Psoas muscle (tissue), 7 donors: ENCODE measurements at regions not wholly inside any gene's neighbourhood (a gene's known extent, or its start where the extent isn't known, plus 50 kb on each side); places are given as distances from the start of the nearest gene placed in this dataset.

Experiments
- ATAC-seq, 4 donors: fragments of 200-7000 bp; cut with Tn5 transposase; one replicate each; pipeline ENCODE4 v1.9.1; 2020; ENCODE audit warnings: moderate library complexity in 3 of 4, mild to moderate bottlenecking in 2 of 4
- DNase-seq, 2 donors: peaks; one replicate each; pipeline ENCODE4 v3.0.0-alpha.2; 2020
- H3K27ac ChIP-seq: fragments of 200-600 bp; one replicate; pipeline ENCODE4 v1.8.0; 2022
- H3K27me3 ChIP-seq, 3 donors: fragments of 200-600 bp in 1 of 3; one replicate each; pipeline versions ENCODE4 v1.6.1 to v1.8.0; 2013 to 2022; ENCODE audit warnings: low read length in 2 of 3, mild to moderate bottlenecking in 2 of 3, moderate library complexity in 1 of 3; ENCODE audit not compliant: insufficient read depth in 3 of 3
- H3K36me3 ChIP-seq, 2 donors: fragments of 200-600 bp in 1 of 2; one replicate each; pipeline versions ENCODE4 v1.6.1 to v1.8.0; 2013 to 2022; ENCODE audit warnings: low read depth in 1 of 2, mild to moderate bottlenecking in 1 of 2, moderate library complexity in 1 of 2; ENCODE audit not compliant: insufficient read depth in 1 of 2
- H3K4me1 ChIP-seq: fragments of 200-600 bp; one replicate; pipeline ENCODE4 v1.8.0; 2022
- H3K4me3 ChIP-seq: fragments of 200-600 bp; one replicate; pipeline ENCODE4 v1.8.0; 2022; ENCODE audit warnings: mild to moderate bottlenecking
- H3K9me3 ChIP-seq: fragments of 200-600 bp; one replicate; pipeline ENCODE4 v1.8.0; 2022
- CTCF ChIP-seq: fragments of 200-600 bp; IDR thresholded peaks from one replicate; pipeline ENCODE4 v1.8.0; 2022; ENCODE audit warnings: antibody characterized with exemption
- WGBS, 3 donors: extraction: QIAGEN DNeasy Blood & Tissue Kit; methylation state at CpG; one replicate each; pipeline versions ENCODE4 v1.1.6 to v1.1.7; 2013; 5-methylcytosine and 5-hydroxymethylcytosine counted together
- intact Hi-C, 2 donors: fragments of 100-400 bp; cut with DNase I; formaldehyde crosslinking; loops; one replicate each; pipeline versions ENCODE4 v1.11.0 to v1.14.2; 2022
- donor health status: healthy with polysubstance abuse.
- donor health status: DM: no; HTN: no; CAD: no; lungs with moderate emphysema.
- donor health status: Bipolar disorder and iron deficiency.
- donor health status: healthy.
- donor health status: DM: yes; HTN: yes; CAD: no.
- donor health status: DM: no; HTN: no; CAD: no.
- donor health status: DM: yes; HTN: yes; CAD: no.

- intact Hi-C loops: no loop called here
- no peak for TF ChIP-seq CTCF
- H3K36me3 ChIP-seq: no peaks in the 10 kb centered on the region
- ATAC-seq (no peak), DNase-seq (no peak)
- no peak overlapping the region for H3K4me3 ChIP-seq
- 83 to 84% (median 84%) methylated on average over 2 of the region's 2 CpGs for WGBS, 3 donors
- H3K27me3 ChIP-seq: no peaks in the 10 kb centered on the region
- H3K27ac ChIP-seq: no peak overlapping the region
- H3K9me3 ChIP-seq: no peaks in the 10 kb centered on the region
- H3K4me1 ChIP-seq: no peaks in the 10 kb centered on the region
Measured at GRCh38 chr2:150047620-150048222, 439.7 kb downstream of the RND3 start.

GRCh38 chr2:150046810-150047209, 440.7 kb downstream of the RND3 start:
- intact Hi-C loops: no loop called here
- no peaks in the 10 kb centered on the region for H3K27me3 ChIP-seq
- no peaks in the 10 kb centered on the region for H3K9me3 ChIP-seq
- no peak for ATAC-seq
- H3K4me3 ChIP-seq: peak overlapping the region; percentile 27
- TF ChIP-seq CTCF: no peak
- H3K4me1 ChIP-seq: no peaks in the 10 kb centered on the region
- WGBS, 3 donors: 30 to 44% (median 34%) methylated on average over 4 of the region's 4 CpGs
- DNase-seq: no peak
- H3K36me3 ChIP-seq: no peaks in the 10 kb centered on the region
- no peak overlapping the region for H3K27ac ChIP-seq

- no peak overlapping the region for H3K27ac ChIP-seq
- no peaks in the 10 kb centered on the region for H3K36me3 ChIP-seq
- H3K4me1 ChIP-seq: no peaks in the 10 kb centered on the region
- no peak for ATAC-seq
- H3K9me3 ChIP-seq: no peaks in the 10 kb centered on the region
- no peaks in the 10 kb centered on the region for H3K27me3 ChIP-seq
- H3K4me3 ChIP-seq: peak overlapping the region; percentile 27
- intact Hi-C loops: no loop called here
- WGBS, 3 donors: 32 to 52% (median 35%) methylated on average over 5 of the region's 5 CpGs
- no peak for DNase-seq
- no peak for TF ChIP-seq CTCF
Measured at GRCh38 chr2:150046211-150046610, 441.3 kb downstream of the RND3 start.

DNA sequence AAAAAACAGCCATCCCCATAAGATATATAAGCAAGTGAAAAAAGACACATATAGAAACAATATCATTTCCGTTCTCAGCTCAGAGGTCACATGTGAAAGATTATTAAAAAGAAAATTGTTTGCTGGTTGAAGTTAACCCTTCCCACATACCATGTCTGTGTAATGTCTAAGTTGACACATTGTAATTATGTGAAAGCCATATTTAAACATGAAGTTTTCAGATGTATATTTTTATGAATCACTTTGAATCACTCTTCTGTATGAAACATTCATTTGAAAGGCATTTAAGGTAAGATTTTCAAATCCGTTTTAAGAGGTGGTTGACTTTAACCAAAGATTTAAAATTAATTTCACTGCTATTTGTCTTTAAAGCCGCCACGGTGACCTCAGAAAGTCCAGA, 441.9 kb downstream of the RND3 start:
- H3K9me3 ChIP-seq: no peaks in the 10 kb centered on the region
- TF ChIP-seq CTCF: no peak
- no peaks in the 10 kb centered on the region for H3K36me3 ChIP-seq
- ATAC-seq (no peak), DNase-seq (no peak)
- H3K4me3 ChIP-seq: no peak overlapping the region
- WGBS, 3 donors: 78 to 89% (median 79%) methylated on average over 4 of the region's 4 CpGs
- no peak overlapping the region for H3K27ac ChIP-seq
- H3K27me3 ChIP-seq: no peaks in the 10 kb centered on the region
- intact Hi-C loops: no loop called here
- no peaks in the 10 kb centered on the region for H3K4me1 ChIP-seq

DNA sequence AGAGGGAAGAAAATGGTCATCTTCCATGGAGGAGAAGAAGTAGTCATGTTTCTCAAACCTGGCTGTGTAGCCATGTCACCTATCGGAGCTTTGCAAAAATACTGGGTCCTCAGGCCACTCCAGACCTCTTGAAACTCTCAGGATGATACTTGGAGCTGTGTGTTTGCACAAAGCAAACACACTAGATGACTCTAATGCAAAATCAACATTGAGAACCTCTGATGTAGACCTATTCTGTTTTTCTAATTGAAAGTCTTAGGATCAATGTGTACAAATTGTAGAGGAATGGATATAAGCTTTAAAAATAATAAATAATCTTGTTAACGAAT, 444.3 kb downstream of the RND3 start:
- ATAC-seq: no peak
- intact Hi-C loops: no loop called here
- no peak for TF ChIP-seq CTCF
- no peak overlapping the region for H3K4me3 ChIP-seq
- no peaks in the 10 kb centered on the region for H3K9me3 ChIP-seq
- no peaks in the 10 kb centered on the region for H3K27me3 ChIP-seq
- H3K27ac ChIP-seq: no peak overlapping the region
- H3K4me1 ChIP-seq: no peaks in the 10 kb centered on the region
- WGBS, 3 donors: 93 to 98% (median 94%) methylated on average over 2 of the region's 2 CpGs
- no peaks in the 10 kb centered on the region for H3K36me3 ChIP-seq
- DNase-seq: no peak
